SK-N-MC (cell line): ENCODE measurements at regions not wholly inside any gene's neighbourhood (a gene's known extent, or its start where the extent isn't known, plus 50 kb on each side); places are given as distances from the start of the nearest gene placed in this dataset.

Source experiments
- EZH2 ChIP-seq: fragments of 200-600 bp; sonication (generic); IDR thresholded peaks from one replicate; pipeline ENCODE4 v1.6.1; 2017; ENCODE audit warnings: antibody characterized with exemption
- POLR2AphosphoS5 ChIP-seq: IDR thresholded peaks from 2 replicates; pipeline ENCODE4 v1.6.1; 2012; ENCODE audit warnings: mild to moderate bottlenecking, low read depth, low read length, borderline replicate concordance

GRCh38 chr9:30140407-30140806, 2244.0 kb upstream of the ACO1 start:
- no peak for TF ChIP-seq POLR2AphosphoS5
- no peak for TF ChIP-seq EZH2
